HCEC 1CT (cell line): ENCODE measurements at regions not wholly inside any gene's neighbourhood (a gene's known extent, or its start where the extent isn't known, plus 50 kb on each side); places are given as distances from the start of the nearest gene placed in this dataset.

Experiments used
- DNase-seq: peaks from one replicate; pipeline ENCODE4 v3.0.0-alpha.2; 2017

GRCh38 chr2:196403471-196403870 is 232.1 kb upstream of the STK17B start:
- DNase-seq: peak; percentile 47

- DNase-seq: peak; percentile 23
Measured at GRCh38 chr2:196404276-196404675, 232.9 kb upstream of the STK17B start.

- no peak for DNase-seq
Measured at GRCh38 chr2:196407675-196408264, 231.7 kb upstream of the CCDC150 start.

GRCh38 chr2:196409376-196409775 is 230.1 kb upstream of the CCDC150 start:
- DNase-seq: no peak

- DNase-seq: no peak
Measured at GRCh38 chr2:196410008-196410407, 229.5 kb upstream of the CCDC150 start.

- no peak for DNase-seq
Measured at GRCh38 chr2:196413821-196414274, 225.7 kb upstream of the CCDC150 start.

- DNase-seq: no peak
Measured at GRCh38 chr2:196415384-196415783, 224.1 kb upstream of the CCDC150 start.

GRCh38 chr2:196420143-196420542 is 219.4 kb upstream of the CCDC150 start:
- DNase-seq: no peak

GRCh38 chr2:196421880-196422279 is 217.6 kb upstream of the CCDC150 start:
- DNase-seq: no peak

- no peak for DNase-seq
Measured at GRCh38 chr2:196422361-196422760, 217.2 kb upstream of the CCDC150 start.

GRCh38 chr2:196426122-196426521 is 213.4 kb upstream of the CCDC150 start:
- DNase-seq: no peak

- DNase-seq: no peak
Measured at GRCh38 chr2:196427986-196428634, 211.4 kb upstream of the CCDC150 start.

- DNase-seq: no peak
Measured at GRCh38 chr2:196431076-196431475, 208.4 kb upstream of the CCDC150 start.

- DNase-seq: no peak
Measured at GRCh38 chr2:196431957-196432356, 207.6 kb upstream of the CCDC150 start.

GRCh38 chr2:196433116-196433515 is 206.4 kb upstream of the CCDC150 start:
- DNase-seq: no peak

- no peak for DNase-seq
Measured at GRCh38 chr2:196434217-196434616, 205.3 kb upstream of the CCDC150 start.

- no peak for DNase-seq
Measured at GRCh38 chr2:196435189-196435588, 204.3 kb upstream of the CCDC150 start.

GRCh38 chr2:196437626-196438025 is 201.9 kb upstream of the CCDC150 start:
- DNase-seq: no peak

- no peak for DNase-seq
Measured at GRCh38 chr2:196439760-196440159, 199.8 kb upstream of the CCDC150 start.

GRCh38 chr2:196440413-196440812 is 199.1 kb upstream of the CCDC150 start:
- no peak for DNase-seq

GRCh38 chr2:196441527-196441926 is 198.0 kb upstream of the CCDC150 start:
- DNase-seq: no peak

GRCh38 chr2:196442211-196442610 is 197.3 kb upstream of the CCDC150 start:
- no peak for DNase-seq

- no peak for DNase-seq
Measured at GRCh38 chr2:196444442-196444841, 195.1 kb upstream of the CCDC150 start.

- DNase-seq: no peak
Measured at GRCh38 chr2:196445991-196446390, 193.5 kb upstream of the CCDC150 start.
